DMS114 treated with DMSO at 0.1 percent for 48 hours (cell line): ENCODE measurements at regions not wholly inside any gene's neighbourhood (a gene's known extent, or its start where the extent isn't known, plus 50 kb on each side); places are given as distances from the start of the nearest gene placed in this dataset.

Experiments used
- DNase-seq: peaks from one replicate; lab custom pipeline; 2025; ENCODE audit not compliant: unreplicated experiment; lab: John Stamatoyannopoulos, UW

DNA sequence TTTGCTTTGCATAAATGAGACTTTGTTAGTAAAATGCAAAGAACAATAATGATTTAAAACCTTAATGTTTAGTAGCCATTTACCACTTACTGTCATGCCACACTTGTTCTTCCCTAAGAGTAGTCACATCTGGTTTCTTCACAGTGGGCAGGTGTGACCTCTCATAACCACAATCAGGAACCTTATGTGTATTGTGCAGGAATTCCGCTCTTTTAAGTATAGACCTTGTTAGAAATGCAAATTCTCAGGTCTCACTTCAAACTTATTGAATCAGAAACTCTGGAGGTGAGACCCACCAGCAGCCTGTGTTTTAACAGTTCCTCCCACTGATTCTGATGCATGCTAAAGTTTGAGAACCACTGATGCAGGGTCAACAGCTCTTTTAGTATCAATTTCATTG lies 518.8 kb upstream of the MEX3C start:
- DNase-seq = no peak

GRCh38 chr18:51721388-51721787 lies 523.9 kb upstream of the MEX3C start:
- no peak for DNase-seq

- DNase-seq = no peak
These were observed 524.5 kb upstream of the MEX3C start for GRCh38 chr18:51721996-51722395.

- DNase-seq = no peak
These were observed 527.6 kb upstream of the MEX3C start for GRCh38 chr18:51724790-51725721.

GRCh38 chr18:51726614-51727013 lies 529.1 kb upstream of the MEX3C start:
- no peak for DNase-seq

- no peak for DNase-seq
These were observed 530.3 kb upstream of the MEX3C start for GRCh38 chr18:51727780-51728179.

DNA sequence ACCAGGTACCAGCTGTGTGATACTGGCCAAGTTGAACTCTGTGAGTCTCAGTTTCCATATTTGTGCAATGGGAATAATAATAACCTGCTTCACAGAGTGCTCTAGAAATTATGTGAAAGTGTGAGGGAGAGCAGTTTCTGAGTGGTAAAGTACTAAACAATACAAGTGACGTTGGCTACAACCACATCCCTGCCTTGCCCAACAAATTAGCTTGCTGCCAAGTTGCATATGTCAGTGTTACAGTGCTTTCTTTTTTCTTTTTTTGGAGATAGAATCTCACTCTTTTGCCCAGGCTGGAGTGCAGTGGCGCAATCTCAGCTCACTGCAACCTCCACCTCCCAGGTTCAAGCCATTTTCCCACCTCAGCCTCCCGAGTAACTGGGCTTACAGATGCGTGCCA lies 533.6 kb upstream of the MEX3C start:
- no peak for DNase-seq

DNA sequence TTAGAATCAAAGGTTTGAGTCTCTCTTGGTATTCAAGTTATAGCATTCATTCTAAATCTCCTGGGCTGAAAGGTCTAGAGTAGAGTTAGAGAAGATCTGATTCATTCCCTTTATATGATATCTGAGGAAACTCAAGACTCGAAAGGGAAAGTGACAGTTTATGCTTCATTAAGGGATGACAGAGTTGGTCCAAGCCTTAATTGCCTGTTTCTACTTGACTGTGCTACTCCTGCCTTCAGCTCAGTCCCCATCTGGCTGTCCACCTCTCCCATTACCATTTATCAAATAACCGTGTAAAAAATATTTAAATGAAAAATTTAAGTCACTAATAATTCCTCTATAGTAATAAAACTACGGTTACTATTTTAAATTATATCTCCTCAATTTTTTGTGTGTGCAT lies 537.1 kb upstream of the MEX3C start:
- no peak for DNase-seq

DNA sequence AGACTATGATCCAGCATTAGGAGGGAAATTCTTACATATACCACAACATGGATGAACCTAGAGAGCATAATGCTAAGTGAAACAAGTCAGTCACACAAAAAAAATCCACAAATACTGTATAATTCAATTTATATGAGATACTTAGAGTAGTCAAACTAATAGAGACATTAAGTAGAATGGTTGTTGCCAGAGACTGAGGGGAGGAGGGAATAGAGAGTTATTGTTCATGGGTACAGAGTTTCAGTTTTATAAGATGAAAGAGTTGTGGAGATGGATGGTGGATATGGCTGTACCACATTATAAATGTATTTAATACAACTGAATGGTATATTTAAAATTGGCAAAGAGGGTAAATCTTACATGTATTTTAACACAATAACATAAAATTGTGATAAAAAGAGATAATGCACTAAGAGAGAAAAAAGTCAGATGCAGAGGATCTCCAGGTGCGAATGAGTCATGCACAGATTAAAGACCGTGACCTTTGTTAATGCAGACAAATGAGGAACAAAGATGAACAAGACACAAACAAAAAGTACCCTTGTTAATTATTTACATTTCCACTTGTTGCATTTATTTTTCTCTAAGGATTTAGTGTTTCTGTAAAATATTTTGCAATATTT lies 541.7 kb upstream of the MEX3C start:
- no peak for DNase-seq

GRCh38 chr18:51751901-51752300 lies 554.4 kb upstream of the MEX3C start:
- DNase-seq = no peak

- no peak for DNase-seq
These were observed 556.0 kb upstream of the MEX3C start for GRCh38 chr18:51753365-51754057.

DNA sequence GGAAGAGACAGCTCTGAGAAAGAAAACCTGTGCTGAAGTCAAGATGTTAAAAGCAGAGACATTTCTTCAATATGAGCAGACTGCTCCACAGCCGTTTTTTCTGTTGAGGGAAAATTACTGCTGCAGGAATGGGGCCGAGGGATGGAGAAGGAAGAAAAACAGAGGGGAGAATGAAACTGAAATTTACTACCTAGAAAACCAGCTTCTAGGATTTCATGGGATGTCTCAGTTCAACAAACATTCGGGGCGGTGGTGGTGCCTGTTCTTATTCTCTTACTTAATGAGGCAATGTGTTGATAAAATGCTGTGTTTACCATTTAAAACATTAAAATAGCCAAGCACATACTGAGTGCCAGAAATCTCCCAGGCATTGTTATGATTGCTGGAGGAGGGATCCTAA lies 557.1 kb upstream of the MEX3C start:
- DNase-seq = no peak

- DNase-seq = no peak
These were observed 559.9 kb upstream of the MEX3C start for GRCh38 chr18:51757255-51757924.

- DNase-seq = no peak
These were observed 564.9 kb upstream of the MEX3C start for GRCh38 chr18:51762373-51762772.

DNA sequence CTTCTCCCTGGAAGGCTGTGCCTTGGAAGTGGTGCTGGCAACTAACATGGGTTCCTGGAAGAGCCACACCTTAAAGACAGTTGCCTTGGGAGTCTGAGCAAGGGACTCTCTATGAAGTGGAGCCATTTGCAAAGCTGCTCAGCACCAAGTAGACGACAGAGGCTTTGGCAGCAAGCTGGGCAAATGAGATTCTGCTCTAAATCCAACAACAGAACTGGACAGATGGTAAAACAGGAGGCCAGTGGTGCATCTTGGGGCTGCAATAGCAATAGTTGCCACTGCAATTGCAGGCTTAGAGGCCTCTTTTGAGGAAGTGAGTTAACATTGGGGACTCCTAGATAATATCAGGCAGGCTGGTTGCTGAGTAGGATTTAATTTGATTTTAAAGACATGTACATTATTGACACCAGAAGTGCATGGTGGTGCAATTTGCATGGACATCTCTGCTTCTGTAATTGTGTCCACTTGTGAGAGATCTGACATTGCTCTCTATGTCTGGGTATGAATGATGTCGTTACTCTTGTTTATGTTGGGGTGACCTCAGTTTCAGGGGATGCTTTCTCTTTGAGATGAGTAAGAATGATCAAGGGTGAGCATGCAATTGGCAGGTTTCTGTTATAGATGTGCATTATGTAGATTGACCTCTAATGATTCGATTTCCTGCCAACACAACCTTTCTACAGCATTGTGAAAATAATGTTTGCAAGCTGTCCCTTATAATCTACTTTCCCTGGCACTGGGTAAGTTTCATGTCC lies 568.3 kb upstream of the MEX3C start:
- DNase-seq = no peak

DNA sequence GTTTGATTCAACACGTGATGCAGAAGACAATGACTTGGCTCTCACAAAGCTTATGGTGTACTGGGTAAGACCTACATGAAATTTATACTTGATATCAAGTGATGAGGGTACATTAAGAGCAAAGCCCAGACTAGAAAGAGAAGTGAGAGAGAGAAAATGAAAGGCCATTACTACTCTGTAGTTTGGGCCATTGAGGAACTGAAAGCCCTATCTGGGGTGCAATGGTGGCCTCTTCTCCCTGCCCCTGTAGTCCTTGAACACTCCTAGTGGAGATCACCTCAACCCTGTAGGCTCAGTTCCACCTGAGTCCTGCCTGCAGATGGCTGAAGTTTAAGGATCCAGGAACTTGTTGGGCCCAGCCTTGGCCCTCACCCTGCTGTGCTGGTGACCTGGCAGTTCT lies 569.8 kb upstream of the MEX3C start:
- no peak for DNase-seq

DNA sequence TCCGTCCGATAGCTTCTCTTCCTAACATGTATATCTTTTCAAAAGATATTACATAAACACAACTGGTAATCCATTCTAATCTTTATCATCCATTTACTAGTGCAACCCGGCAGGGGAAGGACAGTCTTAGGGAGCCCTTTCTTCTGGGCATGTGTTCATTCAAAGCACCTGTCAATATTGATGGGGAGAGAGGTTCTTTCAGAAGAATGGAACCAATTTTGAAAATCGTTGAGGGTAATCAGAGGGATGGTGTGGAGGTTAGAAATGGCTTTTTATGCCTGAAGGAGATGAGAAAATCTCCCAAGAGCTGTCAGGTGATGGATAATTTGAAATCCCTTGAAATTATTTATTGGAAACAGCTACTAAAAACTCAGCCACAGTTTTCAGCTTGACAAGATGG lies 561.9 kb upstream of the DCC start:
- DNase-seq = no peak

- no peak for DNase-seq
These were observed 550.1 kb upstream of the DCC start for GRCh38 chr18:51789871-51790270.

DNA sequence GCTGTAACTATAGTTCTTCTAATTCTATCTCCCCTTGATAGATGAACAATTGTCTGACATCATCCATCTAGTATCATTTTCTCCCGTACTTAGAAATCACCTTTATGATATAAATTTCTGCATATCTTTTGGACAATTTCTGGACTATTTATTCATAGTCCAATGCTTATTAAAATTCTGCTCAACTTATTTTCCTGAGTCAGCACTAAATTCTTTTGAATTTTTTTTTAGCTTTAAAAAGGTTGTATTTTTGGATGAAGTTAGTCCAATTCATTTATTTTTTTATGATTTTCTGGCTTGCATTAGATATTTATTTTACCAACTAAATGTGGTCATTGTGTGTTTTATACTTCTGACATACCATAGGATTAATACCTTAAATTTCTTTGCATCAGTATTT lies 538.5 kb upstream of the DCC start:
- DNase-seq = no peak

GRCh38 chr18:51802569-51803428 lies 537.2 kb upstream of the DCC start:
- no peak for DNase-seq
